HS-5 (cell line): ENCODE measurements at regions not wholly inside any gene's neighbourhood (a gene's known extent, or its start where the extent isn't known, plus 50 kb on each side); places are given as distances from the start of the nearest gene placed in this dataset.

Source experiments
- DNase-seq: peaks from one replicate; pipeline ENCODE4 v3.0.0-alpha.2; 2012; ENCODE audit warnings: low read depth

- no peak for DNase-seq
These were observed 191.9 kb upstream of the LRIG1 start for GRCh38 chr3:66692766-66693150.

- no peak for DNase-seq
These were observed 192.7 kb upstream of the LRIG1 start for GRCh38 chr3:66693461-66694031.

- DNase-seq, result no peak
These were observed 201.3 kb upstream of the LRIG1 start for GRCh38 chr3:66702126-66702525.

GRCh38 chr3:66703501-66703900 lies 202.7 kb upstream of the LRIG1 start:
- no peak for DNase-seq

GRCh38 chr3:66705076-66705475 lies 204.3 kb upstream of the LRIG1 start:
- DNase-seq, result no peak

GRCh38 chr3:66706890-66707289 lies 206.1 kb upstream of the LRIG1 start:
- DNase-seq, result no peak

- DNase-seq, result no peak
These were observed 208.7 kb upstream of the LRIG1 start for GRCh38 chr3:66709532-66709931.

- no peak for DNase-seq
These were observed 211.4 kb upstream of the LRIG1 start for GRCh38 chr3:66712210-66712609.

- DNase-seq, result no peak
These were observed 213.1 kb upstream of the LRIG1 start for GRCh38 chr3:66713921-66714320.

GRCh38 chr3:66715806-66716205 lies 215.0 kb upstream of the LRIG1 start:
- DNase-seq, result no peak

- DNase-seq, result no peak
These were observed 217.0 kb upstream of the LRIG1 start for GRCh38 chr3:66717806-66718205.

GRCh38 chr3:66719796-66720356 lies 219.1 kb upstream of the LRIG1 start:
- no peak for DNase-seq

GRCh38 chr3:66720508-66720907 lies 219.7 kb upstream of the LRIG1 start:
- DNase-seq, result no peak

GRCh38 chr3:66722675-66723074 lies 221.9 kb upstream of the LRIG1 start:
- peak; percentile 90 for DNase-seq

GRCh38 chr3:66723231-66723630 lies 222.4 kb upstream of the LRIG1 start:
- no peak for DNase-seq

- DNase-seq, result no peak
These were observed 229.0 kb upstream of the LRIG1 start for GRCh38 chr3:66729687-66730393.

GRCh38 chr3:66738625-66739365 lies 238.0 kb upstream of the LRIG1 start:
- DNase-seq, result peak; percentile 39

GRCh38 chr3:66740260-66740659 lies 239.4 kb upstream of the LRIG1 start:
- DNase-seq, result no peak

- no peak for DNase-seq
These were observed 243.7 kb upstream of the LRIG1 start for GRCh38 chr3:66744521-66744920.

GRCh38 chr3:66744986-66745385 lies 244.2 kb upstream of the LRIG1 start:
- DNase-seq, result no peak

- no peak for DNase-seq
These were observed 246.4 kb upstream of the LRIG1 start for GRCh38 chr3:66747261-66747660.

- DNase-seq, result no peak
These were observed 246.9 kb upstream of the LRIG1 start for GRCh38 chr3:66747696-66748095.
